ENCODE measurements at regions not wholly inside any gene's neighbourhood (a gene's known extent, or its start where the extent isn't known, plus 50 kb on each side); places are given as distances from the start of the nearest gene placed in this dataset.

DNA sequence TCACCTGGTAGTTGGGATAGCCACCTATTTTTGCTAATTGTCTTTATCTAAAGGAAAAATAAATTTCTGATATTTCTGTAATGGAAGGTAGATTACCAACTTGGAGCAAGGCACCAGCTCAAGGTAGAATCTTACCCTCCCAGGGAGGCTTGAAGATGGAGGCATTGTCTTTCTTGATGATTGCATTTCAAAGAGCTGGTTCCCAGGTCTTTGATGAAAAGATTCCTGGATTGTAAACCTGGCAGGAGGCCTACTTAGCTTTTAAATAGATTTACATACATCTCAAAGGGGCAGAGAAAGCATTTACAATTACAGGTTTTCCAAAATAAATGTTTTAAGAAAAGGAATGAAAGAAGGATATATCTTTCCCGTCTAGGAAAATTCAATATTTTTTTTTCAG, 729.2 kb downstream of the LRFN5 start:
- TF ChIP-seq, protein P1, sequence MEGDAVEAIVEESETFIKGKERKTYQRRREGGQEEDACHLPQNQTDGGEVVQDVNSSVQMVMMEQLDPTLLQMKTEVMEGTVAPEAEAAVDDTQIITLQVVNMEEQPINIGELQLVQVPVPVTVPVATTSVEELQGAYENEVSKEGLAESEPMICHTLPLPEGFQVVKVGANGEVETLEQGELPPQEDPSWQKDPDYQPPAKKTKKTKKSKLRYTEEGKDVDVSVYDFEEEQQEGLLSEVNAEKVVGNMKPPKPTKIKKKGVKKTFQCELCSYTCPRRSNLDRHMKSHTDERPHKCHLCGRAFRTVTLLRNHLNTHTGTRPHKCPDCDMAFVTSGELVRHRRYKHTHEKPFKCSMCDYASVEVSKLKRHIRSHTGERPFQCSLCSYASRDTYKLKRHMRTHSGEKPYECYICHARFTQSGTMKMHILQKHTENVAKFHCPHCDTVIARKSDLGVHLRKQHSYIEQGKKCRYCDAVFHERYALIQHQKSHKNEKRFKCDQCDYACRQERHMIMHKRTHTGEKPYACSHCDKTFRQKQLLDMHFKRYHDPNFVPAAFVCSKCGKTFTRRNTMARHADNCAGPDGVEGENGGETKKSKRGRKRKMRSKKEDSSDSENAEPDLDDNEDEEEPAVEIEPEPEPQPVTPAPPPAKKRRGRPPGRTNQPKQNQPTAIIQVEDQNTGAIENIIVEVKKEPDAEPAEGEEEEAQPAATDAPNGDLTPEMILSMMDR (IDR thresholded peaks at IDR 0.05 in 8 of 11, conservative IDR thresholded peaks at IDR 0.05 in 3 of 11): no peak
- TF ChIP-seq POLR2A (IDR thresholded peaks at IDR 0.05): no peak
- TF ChIP-seq POLR2AphosphoS5 (IDR thresholded peaks at IDR 0.05): no peak

Data from spleen (tissue), 7 donors.